VCaP (cell line): ENCODE measurements at regions not wholly inside any gene's neighbourhood (a gene's known extent, or its start where the extent isn't known, plus 50 kb on each side); places are given as distances from the start of the nearest gene placed in this dataset.
"Not testable (repeated sequence)": the region's sequence is repeated elsewhere in the genome, so short reads cannot be mapped to it uniquely, and the experiment has no call there.

Experiments
- H3K27ac ChIP-seq: fragments of 450-650 bp; 2 replicates; pipeline ENCODE4 v1.5.1; 2017
- TF ChIP-seq, protein P1 (sequence below): fragments of 450-650 bp; conservative IDR thresholded peaks from 2 replicates; pipeline ENCODE4 v1.5.1; 2017; ENCODE audit warnings: mild to moderate bottlenecking, moderate library complexity

DNA sequence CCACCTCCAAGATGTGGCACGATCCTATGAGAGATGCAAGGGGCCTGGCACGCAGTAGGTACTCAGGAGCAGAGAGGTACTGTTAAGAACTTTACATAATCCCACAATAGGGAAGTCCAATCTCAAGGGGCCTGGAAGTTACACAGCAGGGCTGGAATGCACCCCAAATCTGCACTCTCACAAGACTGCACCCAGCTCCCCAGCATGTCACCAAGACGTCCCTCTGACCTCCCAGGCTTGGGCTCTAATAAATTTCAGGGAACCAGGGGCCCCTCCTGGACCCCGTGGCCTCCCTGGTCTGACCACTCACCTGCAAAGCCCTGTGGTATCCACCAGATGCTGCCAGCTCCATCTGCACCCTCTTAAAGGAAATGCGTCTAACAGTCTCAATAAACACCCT lies 94.9 kb downstream of the OAT start:
- no peak overlapping the region for H3K27ac ChIP-seq
- TF ChIP-seq, protein P1, sequence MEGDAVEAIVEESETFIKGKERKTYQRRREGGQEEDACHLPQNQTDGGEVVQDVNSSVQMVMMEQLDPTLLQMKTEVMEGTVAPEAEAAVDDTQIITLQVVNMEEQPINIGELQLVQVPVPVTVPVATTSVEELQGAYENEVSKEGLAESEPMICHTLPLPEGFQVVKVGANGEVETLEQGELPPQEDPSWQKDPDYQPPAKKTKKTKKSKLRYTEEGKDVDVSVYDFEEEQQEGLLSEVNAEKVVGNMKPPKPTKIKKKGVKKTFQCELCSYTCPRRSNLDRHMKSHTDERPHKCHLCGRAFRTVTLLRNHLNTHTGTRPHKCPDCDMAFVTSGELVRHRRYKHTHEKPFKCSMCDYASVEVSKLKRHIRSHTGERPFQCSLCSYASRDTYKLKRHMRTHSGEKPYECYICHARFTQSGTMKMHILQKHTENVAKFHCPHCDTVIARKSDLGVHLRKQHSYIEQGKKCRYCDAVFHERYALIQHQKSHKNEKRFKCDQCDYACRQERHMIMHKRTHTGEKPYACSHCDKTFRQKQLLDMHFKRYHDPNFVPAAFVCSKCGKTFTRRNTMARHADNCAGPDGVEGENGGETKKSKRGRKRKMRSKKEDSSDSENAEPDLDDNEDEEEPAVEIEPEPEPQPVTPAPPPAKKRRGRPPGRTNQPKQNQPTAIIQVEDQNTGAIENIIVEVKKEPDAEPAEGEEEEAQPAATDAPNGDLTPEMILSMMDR = no peak

DNA sequence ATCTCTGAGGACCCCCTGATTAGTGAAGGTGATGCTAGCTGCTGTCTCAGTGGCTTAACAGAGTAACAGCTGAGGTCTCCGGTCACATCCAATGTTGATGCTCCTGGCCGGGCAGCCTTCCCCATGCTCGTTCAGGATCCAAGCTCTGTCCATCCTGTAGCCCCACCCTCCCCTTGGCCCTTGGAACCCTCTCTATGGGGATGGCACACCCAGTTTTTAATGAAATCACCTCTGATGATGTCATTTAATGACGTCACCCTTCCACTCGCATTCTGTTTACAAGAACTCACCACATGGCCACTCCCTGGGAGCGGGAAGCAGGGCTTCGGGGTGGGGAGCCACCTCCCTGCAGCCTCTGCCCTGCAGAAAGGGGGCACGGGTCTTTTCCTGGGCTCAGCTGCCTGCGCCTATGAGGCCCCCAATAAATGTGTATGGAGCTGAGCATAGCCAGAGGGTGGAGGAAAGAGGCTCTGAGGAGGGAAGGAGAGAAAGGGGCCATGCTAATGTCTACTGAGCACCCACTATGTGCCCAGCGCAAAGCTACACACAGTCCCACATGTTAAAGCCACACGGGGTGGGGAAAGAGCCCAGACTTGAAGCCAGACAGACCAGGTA lies 95.5 kb downstream of the OAT start:
- TF ChIP-seq, protein P1 = no peak
- no peak overlapping the region for H3K27ac ChIP-seq

DNA sequence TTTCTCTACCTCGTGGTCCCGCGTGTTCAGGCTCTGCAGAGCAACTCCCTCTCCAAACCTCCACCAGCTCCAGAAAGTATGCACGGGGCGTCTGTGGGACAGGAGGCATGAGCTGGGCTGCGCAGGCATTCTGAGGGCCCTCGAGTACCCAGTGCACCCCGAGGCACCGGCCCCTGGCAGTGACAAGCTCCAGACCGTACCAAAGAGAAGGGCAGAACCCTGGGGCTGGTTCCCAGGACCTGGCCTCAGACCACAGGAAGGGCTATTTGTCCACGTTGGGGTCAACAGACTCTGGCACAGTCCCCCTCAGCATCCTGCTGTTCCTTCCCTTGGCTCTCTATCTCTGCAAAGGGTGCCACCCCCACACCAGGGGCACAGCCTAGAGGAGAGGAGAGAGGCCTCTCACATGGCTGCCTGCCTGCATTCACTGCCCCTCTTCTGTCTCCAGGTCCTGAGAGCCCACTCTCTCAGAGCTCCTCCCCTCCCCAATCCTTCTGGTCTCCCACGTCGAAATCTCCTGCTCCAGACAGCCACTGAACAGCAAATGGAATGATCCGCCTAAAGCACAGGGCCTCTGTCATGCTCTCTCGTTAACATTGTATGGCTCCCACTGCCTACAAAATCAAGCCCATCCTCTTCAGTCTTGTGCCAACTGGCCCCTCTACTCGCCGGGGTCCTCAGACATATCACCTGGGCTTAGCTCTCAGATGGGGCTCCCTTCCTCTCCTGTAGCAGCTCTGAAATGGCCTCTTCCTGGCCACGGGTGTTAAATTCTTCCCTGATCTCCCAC lies 96.3 kb downstream of the OAT start:
- TF ChIP-seq, protein P1 = no peak
- H3K27ac ChIP-seq = no peak overlapping the region

DNA sequence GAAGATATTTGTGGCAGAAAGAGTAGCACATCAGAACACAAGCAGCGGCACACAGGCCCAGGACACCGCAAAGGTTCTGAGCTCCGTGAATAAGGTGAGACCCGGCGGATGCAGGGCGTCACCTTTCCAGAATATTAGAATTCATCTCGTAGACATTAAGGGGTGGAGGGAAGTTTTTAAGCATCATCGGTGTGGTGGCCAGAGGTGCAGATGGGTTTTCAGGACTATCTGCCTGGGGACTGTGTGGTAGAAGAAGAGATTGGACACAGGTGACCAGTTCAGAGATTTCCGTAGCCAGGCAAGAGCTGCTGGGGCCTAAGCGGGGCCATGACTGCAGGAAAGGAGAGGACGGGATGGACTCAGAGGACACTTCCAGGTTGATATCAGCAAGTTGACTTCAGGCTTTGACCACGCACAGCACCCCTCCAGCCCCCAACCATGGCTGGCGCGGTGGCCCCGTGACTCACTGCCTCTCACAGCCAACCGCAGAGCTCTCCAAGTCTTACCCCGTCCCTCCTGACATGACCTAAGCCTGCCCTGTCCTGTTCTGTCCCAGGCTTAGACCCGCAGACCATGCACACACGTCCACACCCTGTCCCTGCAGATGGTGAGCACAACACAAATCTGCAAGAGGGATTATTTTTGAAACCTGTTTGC lies 97.2 kb downstream of the OAT start:
- no peak overlapping the region for H3K27ac ChIP-seq
- TF ChIP-seq, protein P1 = no peak

DNA sequence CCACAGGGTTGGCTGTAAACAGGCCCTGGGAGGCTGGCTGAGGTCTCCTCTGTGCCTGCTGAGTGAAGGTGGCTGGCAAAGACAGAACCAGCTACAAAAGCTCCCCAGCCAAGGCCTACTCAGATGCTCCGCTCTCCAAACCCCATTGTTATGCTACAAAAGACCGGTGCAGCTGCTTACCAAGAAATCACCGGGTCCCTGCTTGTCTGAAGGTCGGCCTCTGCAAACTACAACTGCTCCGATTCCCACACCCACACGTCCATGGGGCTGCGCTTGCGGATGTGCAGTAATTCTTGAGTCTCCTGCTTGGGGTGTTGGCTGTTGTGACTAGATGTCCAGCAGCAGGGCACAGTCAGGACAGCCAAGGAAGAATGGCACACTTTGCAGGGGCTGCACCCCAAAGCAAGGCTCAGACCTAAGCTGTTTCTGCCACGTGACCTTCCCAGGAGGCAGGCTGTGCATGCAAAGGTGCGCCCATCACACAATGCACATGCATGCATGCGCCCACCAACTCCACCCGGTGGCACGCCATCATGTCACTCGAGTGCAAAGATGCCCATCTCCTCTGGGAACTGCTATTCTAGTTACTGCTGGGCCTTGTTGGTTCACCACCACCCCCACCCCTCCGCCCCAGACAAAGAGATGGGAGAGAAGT lies 97.8 kb downstream of the OAT start:
- TF ChIP-seq, protein P1 = no peak
- no peak overlapping the region for H3K27ac ChIP-seq

DNA sequence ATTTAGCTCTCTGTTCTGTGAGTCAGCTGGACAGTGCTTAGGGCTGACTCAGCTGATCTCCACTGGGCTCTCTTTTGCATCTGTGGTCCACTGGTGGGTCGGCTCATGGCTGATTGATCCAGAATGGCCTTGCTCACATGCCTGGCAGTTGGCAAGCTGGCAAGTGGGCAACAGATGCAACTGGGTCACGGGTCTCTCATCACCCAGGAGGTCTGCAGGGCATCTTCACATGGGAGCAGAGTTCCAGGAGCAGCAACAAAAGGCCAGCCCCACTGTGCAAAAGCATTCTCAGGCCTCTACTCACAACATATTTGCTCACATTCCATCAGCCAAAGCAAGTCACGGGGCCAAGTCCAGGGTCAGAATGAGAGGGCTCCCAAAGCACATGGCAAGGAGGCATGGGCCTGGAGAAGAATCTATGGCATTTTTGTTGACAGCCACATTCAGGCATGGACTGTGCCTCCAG lies 98.8 kb downstream of the OAT start:
- no peak overlapping the region for H3K27ac ChIP-seq
- TF ChIP-seq, protein P1 = no peak

DNA sequence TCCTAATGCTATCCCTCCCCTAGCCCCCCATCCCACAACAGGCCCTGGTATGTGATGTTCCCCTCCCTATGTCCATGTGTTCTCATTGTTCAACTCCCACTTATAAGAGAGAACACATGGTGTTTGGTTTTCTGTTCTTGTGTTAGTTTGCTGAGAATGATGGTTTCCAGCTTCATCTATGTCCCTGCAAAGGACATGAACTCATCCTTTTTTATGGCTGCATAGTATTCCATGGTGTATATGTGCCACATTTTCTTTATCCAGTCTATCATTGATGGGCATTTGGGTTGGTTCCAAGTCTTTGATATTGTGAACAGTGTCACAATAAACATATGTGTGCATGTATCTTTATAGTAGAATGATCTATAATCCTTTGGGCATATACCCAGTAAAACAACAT lies 99.2 kb downstream of the OAT start:
- H3K27ac ChIP-seq = not testable (repeated sequence)
